BE2C (cell line): ENCODE measurements at regions not wholly inside any gene's neighbourhood (a gene's known extent, or its start where the extent isn't known, plus 50 kb on each side); places are given as distances from the start of the nearest gene placed in this dataset.
"Not testable (repeated sequence)": the region's sequence is repeated elsewhere in the genome, so short reads cannot be mapped to it uniquely, and the experiment has no call there.

ENCODE experiments used
- DNase-seq: peaks from one replicate; pipeline ENCODE4 v3.0.0-alpha.2; 2020
- H3K27me3 ChIP-seq: fragments of 250-450 bp; sonication (Bioruptor Pico); 2 replicates; pipeline ENCODE4 v1.5.1; 2020; ENCODE audit warnings: mild to moderate bottlenecking
- H3K36me3 ChIP-seq: fragments of 250-450 bp; sonication (Bioruptor Pico); 2 replicates; pipeline ENCODE4 v1.5.1; 2020; ENCODE audit warnings: mild to moderate bottlenecking
- H3K4me1 ChIP-seq: fragments of 250-450 bp; sonication (Bioruptor Pico); 2 replicates; pipeline ENCODE4 v1.5.1; 2020
- H3K4me3 ChIP-seq: 2 replicates; pipeline ENCODE4 v1.5.1; 2011; ENCODE audit warnings: low read depth, low read length
- H3K9me3 ChIP-seq: fragments of 250-450 bp; sonication (Bioruptor Pico); 2 replicates; pipeline ENCODE4 v1.5.1; 2020
- CTCF ChIP-seq: IDR thresholded peaks from 2 replicates; pipeline ENCODE4 v1.5.1; 2012; ENCODE audit warnings: mild to moderate bottlenecking, low read depth, low read length

- Histone ChIP-seq H3K4me1 (no peaks in the 10 kb centered on the region; the same call in 1 of the 2 replicates), H3K4me3 (no peak overlapping the region), H3K27me3 (no peaks in the 10 kb centered on the region), H3K36me3 (no peaks in the 10 kb centered on the region), H3K9me3 (no peaks in the 10 kb centered on the region)
- no peak for TF ChIP-seq CTCF
- DNase-seq, result no peak
Measured at GRCh38 chr5:27093279-27093678, 54.9 kb upstream of the CDH9 start.

GRCh38 chr5:27091858-27092257 lies 53.5 kb upstream of the CDH9 start:
- no peaks in the 10 kb centered on the region for H3K36me3 ChIP-seq
- TF ChIP-seq CTCF, result no peak
- no peak for DNase-seq
- H3K9me3 ChIP-seq, result no peaks in the 10 kb centered on the region
- no peaks in the 10 kb centered on the region for H3K27me3 ChIP-seq
- H3K4me3 ChIP-seq, result no peak overlapping the region
- no peaks in the 10 kb centered on the region; the same call in 1 of the 2 replicates for H3K4me1 ChIP-seq

- not testable (repeated sequence) for H3K36me3 ChIP-seq, H3K4me1 ChIP-seq, H3K4me3 ChIP-seq, H3K9me3 ChIP-seq, H3K27me3 ChIP-seq, DNase-seq
Measured at GRCh38 chr5:27088822-27089221, 50.4 kb upstream of the CDH9 start.
